HCT116 (cell line): ENCODE measurements at regions not wholly inside any gene's neighbourhood (a gene's known extent, or its start where the extent isn't known, plus 50 kb on each side); places are given as distances from the start of the nearest gene placed in this dataset.

Source experiments
- ATAC-seq: fragments of 200-7000 bp; cut with Tn5 transposase; 2 replicates; pipeline ENCODE4 v1.9.1; 2020; ENCODE audit warnings: mild to moderate bottlenecking, moderate library complexity
- BruUV-seq: library from RNA; stranded (reverse); fragments of 400-500 nt; replicated peaks from 2 replicates; lab custom pipeline; 2021; lab: Mats Ljungman, UMichigan
- CTCF ChIA-PET: fragments of 300-600 bp; sonication (Branson Sonifier 250); formaldehyde crosslinking; loops from one replicate; lab custom pipeline; 2021; ENCODE audit warnings: antibody characterized with exemption; lab: Charles Lee
- POLR2A ChIA-PET: fragments of 300-600, 350-600 bp; sonication (Branson Sonifier 250); formaldehyde crosslinking; loops from one replicate; lab custom pipeline; 2021; ENCODE audit warnings: antibody characterized with exemption; lab: Charles Lee
- RAD21 ChIA-PET, 2 experiments: fragments of 300-600 bp; sonication (Branson Sonifier 250); formaldehyde crosslinking; loops; one replicate each; lab custom pipeline; 2023; ENCODE audit warnings: low total read pairs in 2 of 2; ENCODE audit not compliant: uncharacterized antibody in 2 of 2, unreplicated experiment in 2 of 2, low non-redundant PET in 1 of 2; lab: Charles Lee
- DNase-seq: peaks from one replicate; pipeline ENCODE4 v3.0.0-alpha.2; 2010; ENCODE audit warnings: low read depth, low spot score
- H2AFZ ChIP-seq: fragments of 200-600 bp; shearing (Covaris generic), sonication (generic); 2 replicates; pipeline ENCODE4 v1.6.1; 2017; ENCODE audit warnings: low read depth, mixed run types, mixed read lengths, antibody characterized with exemption, low read length; ENCODE audit not compliant: poor library complexity, severe bottlenecking
- H3K27ac ChIP-seq: 2 replicates; pipeline ENCODE4 v1.5.1; 2012; ENCODE audit warnings: low read depth, low read length
- H3K27me3 ChIP-seq: fragments of 200-600 bp; sonication (generic); 2 replicates; pipeline ENCODE4 v1.6.1; 2016; ENCODE audit warnings: mixed run types, low read length, mixed read lengths; ENCODE audit not compliant: insufficient read depth
- H3K36me3 ChIP-seq, 2 experiments: fragments of 200-500 bp in 1 of 2; fragments of 200-600 bp in 1 of 2; sonication (Bioruptor generic) in 1 of 2; sonication (generic) in 1 of 2; 2 replicates each; pipeline versions ENCODE4 v1.5.1 to v1.6.1; 2014 to 2016; ENCODE audit warnings: low read length in 2 of 2, inconsistent platforms in 1 of 2, mixed read lengths in 1 of 2, mixed run types in 1 of 2; ENCODE audit not compliant: insufficient read depth in 2 of 2, control insufficient read depth in 1 of 2
- H3K4me1 ChIP-seq, 2 experiments: fragments of 200-600 bp in 1 of 2; sonication (generic) in 1 of 2; 2 replicates each; pipeline versions ENCODE4 v1.5.1 to v1.6.1; 2012 to 2017; ENCODE audit warnings: low read length in 2 of 2, inconsistent platforms in 1 of 2, mild to moderate bottlenecking in 1 of 2, mixed read lengths in 1 of 2, mixed run types in 1 of 2, moderate library complexity in 1 of 2; ENCODE audit not compliant: insufficient read depth in 2 of 2, control insufficient read depth in 1 of 2
- H3K4me2 ChIP-seq: fragments of 200-600 bp; sonication (generic); 2 replicates; pipeline ENCODE4 v1.6.1; 2017; ENCODE audit warnings: mixed run types, low read length, mixed read lengths
- H3K4me3 ChIP-seq, 2 experiments: fragments of 200-600 bp in 1 of 2; sonication (generic) in 1 of 2; replicated peaks in 1 of 2; 2 replicates each; pipeline ENCODE4 v1.5.1; 2011 to 2016; ENCODE audit warnings: low read length in 2 of 2, control low read depth in 1 of 2, low read depth in 1 of 2, mild to moderate bottlenecking in 1 of 2, mixed read lengths in 1 of 2, mixed run types in 1 of 2
- H3K79me2 ChIP-seq: fragments of 200-600 bp; sonication (generic); 2 replicates; pipeline ENCODE4 v1.6.1; 2017; ENCODE audit warnings: mild to moderate bottlenecking, mixed run types, low read length, moderate library complexity, mixed read lengths; ENCODE audit not compliant: insufficient read depth
- H3K9ac ChIP-seq: fragments of 200-600 bp; sonication (generic); 2 replicates; pipeline ENCODE4 v1.6.1; 2016; ENCODE audit warnings: low read length, mixed read lengths
- H3K9me2 ChIP-seq: fragments of 200-600 bp; sonication (generic), shearing (Covaris generic); 2 replicates; pipeline ENCODE4 v1.6.1; 2017; ENCODE audit warnings: mixed run types, mild to moderate bottlenecking, moderate library complexity; ENCODE audit not compliant: insufficient read depth
- H3K9me3 ChIP-seq, 2 experiments: fragments of 200-500 bp in 1 of 2; fragments of 200-600 bp in 1 of 2; sonication (Bioruptor generic) in 1 of 2; sonication (generic) in 1 of 2; 2 replicates each; pipeline ENCODE4 v1.6.1; 2014 to 2017; ENCODE audit warnings: low read length in 2 of 2, mixed read lengths in 2 of 2, inconsistent platforms in 1 of 2, low read depth in 1 of 2, mild to moderate bottlenecking in 1 of 2, mixed run types in 1 of 2, moderate library complexity in 1 of 2; ENCODE audit not compliant: control insufficient read depth in 1 of 2, insufficient read depth in 1 of 2
- H4K20me1 ChIP-seq: fragments of 200-600 bp; sonication (generic), shearing (Covaris generic); 2 replicates; pipeline ENCODE4 v1.6.1; 2017; ENCODE audit warnings: mixed run types, mild to moderate bottlenecking, moderate library complexity; ENCODE audit not compliant: insufficient read depth
- CEBPB ChIP-seq: IDR thresholded peaks from 2 replicates; pipeline ENCODE4 v1.6.1; 2012; ENCODE audit warnings: low read depth
- EGR1 ChIP-seq: IDR thresholded peaks from 2 replicates; pipeline ENCODE4 v1.6.1; 2012; ENCODE audit warnings: low read depth
- ELF1 ChIP-seq: IDR thresholded peaks from 2 replicates; pipeline ENCODE4 v1.6.1; 2012; ENCODE audit warnings: low read depth, borderline replicate concordance
- EZH2 ChIP-seq: fragments of 200-600 bp; sonication (generic); IDR thresholded peaks from 2 replicates; pipeline ENCODE4 v1.6.1; 2017; ENCODE audit warnings: antibody characterized with exemption, mixed run types
- EZH2phosphoT487 ChIP-seq: fragments of 200-600 bp; IDR thresholded peaks from 2 replicates; pipeline ENCODE4 v1.6.1; 2018; ENCODE audit warnings: antibody characterized with exemption, borderline replicate concordance
- FOSL1 ChIP-seq: IDR thresholded peaks from 2 replicates; pipeline ENCODE4 v1.6.1; 2012; ENCODE audit warnings: low read depth
- JUND ChIP-seq: IDR thresholded peaks from 2 replicates; pipeline ENCODE4 v1.6.1; 2012
- POLR2A ChIP-seq: IDR thresholded peaks from 2 replicates; pipeline ENCODE4 v1.7.0; 2011; ENCODE audit warnings: borderline replicate concordance; ENCODE audit not compliant: insufficient read depth, insufficient read length; ENCODE audit errors: extremely low read depth
- POLR2AphosphoS5 ChIP-seq: IDR thresholded peaks from 2 replicates; pipeline ENCODE4 v1.6.1; 2011; ENCODE audit warnings: mild to moderate bottlenecking, low read depth, low read length, moderate library complexity
- SP1 ChIP-seq: IDR thresholded peaks from 2 replicates; pipeline ENCODE4 v1.6.1; 2012; ENCODE audit warnings: low read depth
- SRF ChIP-seq: IDR thresholded peaks from 2 replicates; pipeline ENCODE4 v1.6.1; 2012; ENCODE audit warnings: low read depth
- TCF7L2 ChIP-seq: IDR thresholded peaks from 2 replicates; pipeline ENCODE4 v1.7.0; 2011; ENCODE audit warnings: borderline replicate concordance, inconsistent platforms; ENCODE audit not compliant: insufficient read depth, insufficient read length; ENCODE audit errors: extremely low read depth
- ZFX ChIP-seq: fragments of 450-650 bp; IDR thresholded peaks from 2 replicates; pipeline ENCODE4 v1.6.1; 2017
- intact Hi-C: fragments of 100-400 bp; cut with micrococcal nuclease; formaldehyde crosslinking; loops from 2 replicates; pipeline ENCODE4 v1.10.0; 2022
- TF ChIP-seq, protein P1 (sequence below): IDR thresholded peaks from 2 replicates; pipeline ENCODE4 v1.6.1; 2012
- TF ChIP-seq, protein P2 (sequence below), 3 experiments: fragments of 200-600 bp in 1 of 3; sonication (generic) in 1 of 3; IDR thresholded peaks in 2 of 3; conservative IDR thresholded peaks in 1 of 3; 2 replicates each; pipeline ENCODE4 v1.5.1; 2012 to 2017; ENCODE audit warnings: low read depth in 2 of 3, low read length in 2 of 3, antibody characterized with exemption in 1 of 3, borderline replicate concordance in 1 of 3, control low read depth in 1 of 3, mild to moderate bottlenecking in 1 of 3, mixed read lengths in 1 of 3, mixed run types in 1 of 3, moderate library complexity in 1 of 3; ENCODE audit not compliant: insufficient read depth in 1 of 3
- TF ChIP-seq, protein P3 (sequence below): IDR thresholded peaks from 2 replicates; pipeline ENCODE4 v1.6.1; 2011; ENCODE audit warnings: mild to moderate bottlenecking, low read length, moderate library complexity; ENCODE audit not compliant: insufficient replicate concordance; ENCODE audit errors: extremely low read depth
- TF ChIP-seq, protein P4 (sequence below): IDR thresholded peaks from 2 replicates; pipeline ENCODE4 v1.6.1; 2012

DNA sequence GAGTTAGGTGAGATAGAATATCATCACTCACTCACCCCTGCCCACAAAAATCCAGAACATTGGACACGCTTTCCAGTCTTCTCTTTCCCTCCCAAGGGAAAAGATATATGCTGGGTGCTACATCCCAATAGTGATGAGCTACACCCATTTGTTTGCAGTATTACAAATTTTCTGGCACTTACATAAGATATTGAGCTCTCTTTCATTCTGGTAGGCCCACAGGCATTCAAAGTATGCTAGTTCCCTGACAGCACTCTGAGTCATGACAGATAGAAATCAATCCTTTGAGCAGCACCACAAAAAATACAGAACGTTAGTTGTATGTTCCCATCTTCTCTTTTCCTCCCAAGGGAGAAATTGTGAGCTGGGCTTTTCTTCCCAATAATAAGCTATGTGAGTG lies 477.6 kb upstream of the GRID2 start:
- Histone ChIP-seq H3K4me2 (peak overlapping the region; percentile 20), H2AFZ (peak overlapping the region; percentile 55), H3K9ac (no peak overlapping the region), H3K9me3 (no peaks in the 10 kb centered on the region), H3K4me3 (no peak overlapping the region), H3K79me2 (no peaks in the 10 kb centered on the region), H3K4me1 (peaks cover 0 to 13% of the 10 kb centered on the region in 2 experiments; a peak in 2 of 4 replicates), H3K9me2 (no peaks in the 10 kb centered on the region), H3K27ac (no peak overlapping the region), H3K36me3 (no peaks in the 10 kb centered on the region), H3K27me3 (no peaks in the 10 kb centered on the region), H4K20me1 (no peaks in the 10 kb centered on the region; the same call in 1 of the 2 replicates)
- ChIA-PET CTCF (no interaction called here), RAD21 (no interaction called here), POLR2A (no interaction called here)
- no TSS peak for BruUV-seq
- intact Hi-C loops: no loop called here
- DNase-seq (no peak), ATAC-seq (peak; percentile 58; the same call in 1 of the 2 replicates)
- TF ChIP-seq, protein P1, sequence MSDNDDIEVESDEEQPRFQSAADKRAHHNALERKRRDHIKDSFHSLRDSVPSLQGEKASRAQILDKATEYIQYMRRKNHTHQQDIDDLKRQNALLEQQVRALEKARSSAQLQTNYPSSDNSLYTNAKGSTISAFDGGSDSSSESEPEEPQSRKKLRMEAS: no peak
- TF ChIP-seq FOSL1: peak; percentile 17; the same call in 1 of the 2 replicates
- TF ChIP-seq, protein P2, sequence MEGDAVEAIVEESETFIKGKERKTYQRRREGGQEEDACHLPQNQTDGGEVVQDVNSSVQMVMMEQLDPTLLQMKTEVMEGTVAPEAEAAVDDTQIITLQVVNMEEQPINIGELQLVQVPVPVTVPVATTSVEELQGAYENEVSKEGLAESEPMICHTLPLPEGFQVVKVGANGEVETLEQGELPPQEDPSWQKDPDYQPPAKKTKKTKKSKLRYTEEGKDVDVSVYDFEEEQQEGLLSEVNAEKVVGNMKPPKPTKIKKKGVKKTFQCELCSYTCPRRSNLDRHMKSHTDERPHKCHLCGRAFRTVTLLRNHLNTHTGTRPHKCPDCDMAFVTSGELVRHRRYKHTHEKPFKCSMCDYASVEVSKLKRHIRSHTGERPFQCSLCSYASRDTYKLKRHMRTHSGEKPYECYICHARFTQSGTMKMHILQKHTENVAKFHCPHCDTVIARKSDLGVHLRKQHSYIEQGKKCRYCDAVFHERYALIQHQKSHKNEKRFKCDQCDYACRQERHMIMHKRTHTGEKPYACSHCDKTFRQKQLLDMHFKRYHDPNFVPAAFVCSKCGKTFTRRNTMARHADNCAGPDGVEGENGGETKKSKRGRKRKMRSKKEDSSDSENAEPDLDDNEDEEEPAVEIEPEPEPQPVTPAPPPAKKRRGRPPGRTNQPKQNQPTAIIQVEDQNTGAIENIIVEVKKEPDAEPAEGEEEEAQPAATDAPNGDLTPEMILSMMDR (IDR thresholded peaks at IDR 0.05 in 2 of 3, conservative IDR thresholded peaks at IDR 0.05 in 1 of 3; ENCODE audit: borderline replicate concordance in 1 of 3, insufficient read depth in 1 of 3, low read depth in 2 of 3, low read length in 2 of 3): no peak
- TF ChIP-seq EGR1: no peak
- no peak for TF ChIP-seq EZH2phosphoT487

DNA sequence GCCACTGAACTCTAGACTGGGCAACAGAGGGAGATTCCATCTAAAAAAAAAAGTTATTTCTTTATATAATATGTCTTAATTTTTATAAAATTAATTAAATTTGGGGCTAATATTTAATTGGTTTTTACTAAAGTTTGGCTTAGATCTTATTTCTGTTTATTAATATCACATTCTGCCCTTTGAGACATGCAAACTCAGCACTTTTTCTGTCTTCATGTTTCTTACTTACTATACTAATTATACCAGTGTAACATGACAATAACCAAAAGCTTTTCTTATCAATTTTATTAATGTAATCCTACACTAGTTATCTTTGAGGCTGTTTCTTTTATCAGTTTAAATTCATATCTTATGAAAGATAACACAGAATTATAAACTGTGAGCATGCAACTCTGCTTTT lies 475.9 kb upstream of the GRID2 start:
- H3K9me3 ChIP-seq: 0 out of 4 replicates have a peak, but pooled peaks cover 0 to 2% of the 10 kb centered on the region in 2 experiments
- POLR2A ChIA-PET: no interaction called here
- TF ChIP-seq POLR2A: no peak
- no peak for TF ChIP-seq ZFX
- no peak for TF ChIP-seq TCF7L2
- TF ChIP-seq EZH2phosphoT487: no peak
- TF ChIP-seq JUND: no peak
- no peak for TF ChIP-seq SRF
- TF ChIP-seq EGR1: no peak
- TF ChIP-seq EZH2: no peak
- TF ChIP-seq ELF1: no peak
- TF ChIP-seq POLR2AphosphoS5: no peak
- TF ChIP-seq SP1: no peak
- TF ChIP-seq CEBPB: no peak
- TF ChIP-seq, protein P3, sequence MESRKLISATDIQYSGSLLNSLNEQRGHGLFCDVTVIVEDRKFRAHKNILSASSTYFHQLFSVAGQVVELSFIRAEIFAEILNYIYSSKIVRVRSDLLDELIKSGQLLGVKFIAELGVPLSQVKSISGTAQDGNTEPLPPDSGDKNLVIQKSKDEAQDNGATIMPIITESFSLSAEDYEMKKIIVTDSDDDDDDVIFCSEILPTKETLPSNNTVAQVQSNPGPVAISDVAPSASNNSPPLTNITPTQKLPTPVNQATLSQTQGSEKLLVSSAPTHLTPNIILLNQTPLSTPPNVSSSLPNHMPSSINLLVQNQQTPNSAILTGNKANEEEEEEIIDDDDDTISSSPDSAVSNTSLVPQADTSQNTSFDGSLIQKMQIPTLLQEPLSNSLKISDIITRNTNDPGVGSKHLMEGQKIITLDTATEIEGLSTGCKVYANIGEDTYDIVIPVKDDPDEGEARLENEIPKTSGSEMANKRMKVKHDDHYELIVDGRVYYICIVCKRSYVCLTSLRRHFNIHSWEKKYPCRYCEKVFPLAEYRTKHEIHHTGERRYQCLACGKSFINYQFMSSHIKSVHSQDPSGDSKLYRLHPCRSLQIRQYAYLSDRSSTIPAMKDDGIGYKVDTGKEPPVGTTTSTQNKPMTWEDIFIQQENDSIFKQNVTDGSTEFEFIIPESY: no peak
- TF ChIP-seq, protein P4, sequence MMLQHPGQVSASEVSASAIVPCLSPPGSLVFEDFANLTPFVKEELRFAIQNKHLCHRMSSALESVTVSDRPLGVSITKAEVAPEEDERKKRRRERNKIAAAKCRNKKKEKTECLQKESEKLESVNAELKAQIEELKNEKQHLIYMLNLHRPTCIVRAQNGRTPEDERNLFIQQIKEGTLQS: no peak
- no peak overlapping the region for H3K4me3 ChIP-seq
- H3K27me3 ChIP-seq: no peaks in the 10 kb centered on the region
- peaks cover 0 to 13% of the 10 kb centered on the region in 2 experiments; a peak in 2 of 4 replicates for H3K4me1 ChIP-seq
- no peak overlapping the region for H2AFZ ChIP-seq
- no peak overlapping the region for H3K4me2 ChIP-seq
- intact Hi-C loops: no loop called here
- RAD21 ChIA-PET: no interaction called here
- no peak overlapping the region for H3K9ac ChIP-seq
- no TSS peak for BruUV-seq
- H4K20me1 ChIP-seq: no peaks in the 10 kb centered on the region; the same call in 1 of the 2 replicates
- H3K27ac ChIP-seq: no peak overlapping the region
- H3K79me2 ChIP-seq: no peaks in the 10 kb centered on the region
- no peaks in the 10 kb centered on the region for H3K36me3 ChIP-seq
- H3K9me2 ChIP-seq: no peaks in the 10 kb centered on the region
- CTCF ChIA-PET: no interaction called here
- no peak for ATAC-seq
- no peak for DNase-seq
